Esophagus mucosa (tissue), 1 donor: ENCODE measurements at regions not wholly inside any gene's neighbourhood (a gene's known extent, or its start where the extent isn't known, plus 50 kb on each side); places are given as distances from the start of the nearest gene placed in this dataset.

Source experiments
- ATAC-seq: fragments of 200-7000 bp; cut with Tn5 transposase; one replicate; pipeline ENCODE4 v1.9.1; 2020
- donor health status: DM: yes; HTN: yes; CAD: no.

- no peak for ATAC-seq
These were observed 781.1 kb upstream of the ADGRL4 start for GRCh38 chr1:79787631-79788030.

DNA sequence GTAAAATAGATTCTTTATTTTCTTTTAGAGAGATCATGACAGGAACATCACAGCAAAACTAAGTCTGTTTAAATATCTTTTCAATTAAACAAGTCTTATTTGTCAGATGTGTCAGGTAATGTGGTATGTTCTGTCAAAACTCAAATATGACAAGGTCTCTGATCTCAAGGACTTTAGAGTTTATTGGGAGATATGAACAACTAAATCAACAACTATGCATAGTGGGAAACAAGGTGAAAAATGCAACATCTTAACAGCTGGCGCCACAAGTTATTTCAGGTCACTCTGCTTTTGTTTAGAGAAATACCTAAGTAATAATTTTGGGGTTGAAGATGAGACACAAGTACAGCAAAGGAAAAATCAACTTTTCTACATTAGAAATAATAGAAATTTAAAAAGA lies 779.4 kb upstream of the ADGRL4 start:
- ATAC-seq: no peak

DNA sequence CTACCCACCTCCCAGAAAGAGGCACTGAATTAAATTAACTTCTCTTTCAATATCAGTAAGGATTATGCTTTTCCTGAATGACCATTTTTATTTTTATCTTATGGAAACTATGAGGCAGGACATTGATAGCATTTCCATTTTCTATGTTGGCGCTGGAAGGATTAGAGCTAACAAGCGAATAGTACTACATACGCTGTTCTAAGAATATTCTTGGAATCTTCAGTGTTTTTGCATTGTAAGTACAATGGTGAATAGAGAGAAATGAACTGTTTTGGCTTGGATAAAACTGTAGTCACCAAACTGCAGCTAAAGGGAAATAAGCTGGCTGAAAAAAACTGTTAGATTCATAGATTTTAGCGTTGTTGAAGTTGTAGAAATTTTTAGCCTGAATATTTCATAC lies 779.0 kb upstream of the ADGRL4 start:
- no peak for ATAC-seq

GRCh38 chr1:79781261-79781660 lies 774.7 kb upstream of the ADGRL4 start:
- ATAC-seq: no peak

DNA sequence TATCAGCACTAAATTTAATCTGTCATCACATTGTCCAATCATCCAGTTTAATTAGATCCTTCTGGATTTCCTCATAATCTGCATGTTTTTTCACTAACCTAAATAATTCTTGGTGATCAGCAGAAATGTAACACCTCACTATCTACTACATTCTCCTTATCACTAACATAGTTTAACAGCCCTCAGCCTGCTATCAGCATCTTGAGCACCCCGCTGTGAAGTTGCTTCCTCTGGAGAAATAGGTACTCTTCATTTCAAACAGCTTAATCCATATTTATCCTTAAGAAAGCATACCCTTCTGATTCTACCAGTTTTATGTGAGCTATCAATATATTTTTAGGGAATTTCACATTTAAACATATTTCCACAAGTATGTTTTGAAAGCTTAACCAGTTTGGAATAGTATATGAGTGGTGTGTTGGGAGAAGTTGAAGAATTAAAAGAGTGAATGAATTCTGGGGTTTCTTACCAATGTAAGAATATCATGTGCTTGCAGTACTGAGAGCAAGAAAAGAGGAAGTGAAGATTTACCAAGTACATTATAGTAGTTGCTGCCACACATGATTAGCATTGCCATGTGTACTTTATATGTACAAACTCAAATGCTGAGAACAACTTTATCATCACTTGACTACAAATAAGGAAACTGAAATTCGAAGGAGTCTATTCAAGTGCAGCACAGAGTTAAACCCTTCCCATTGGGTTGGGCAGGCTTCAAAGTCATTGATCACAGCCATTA lies 771.1 kb upstream of the ADGRL4 start:
- ATAC-seq: peak; percentile 46

DNA sequence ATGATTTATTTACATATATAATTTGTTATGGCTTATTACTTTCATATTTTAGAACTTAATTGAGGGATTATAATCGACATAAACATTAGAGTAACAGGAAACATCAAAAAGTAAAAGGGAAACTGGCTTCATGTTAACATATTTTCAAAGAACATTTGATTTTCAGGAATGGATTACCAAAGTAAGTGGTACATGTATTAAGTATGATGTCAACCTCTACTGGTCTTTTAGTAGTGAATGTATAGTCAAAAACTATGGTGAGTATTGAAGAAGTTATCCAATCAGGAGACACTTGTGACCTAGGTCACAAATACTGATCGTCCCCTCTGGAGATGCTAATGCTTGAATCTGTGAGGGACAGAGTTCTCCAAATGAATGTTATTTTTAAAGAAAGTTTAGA lies 768.9 kb upstream of the ADGRL4 start:
- ATAC-seq: no peak

DNA sequence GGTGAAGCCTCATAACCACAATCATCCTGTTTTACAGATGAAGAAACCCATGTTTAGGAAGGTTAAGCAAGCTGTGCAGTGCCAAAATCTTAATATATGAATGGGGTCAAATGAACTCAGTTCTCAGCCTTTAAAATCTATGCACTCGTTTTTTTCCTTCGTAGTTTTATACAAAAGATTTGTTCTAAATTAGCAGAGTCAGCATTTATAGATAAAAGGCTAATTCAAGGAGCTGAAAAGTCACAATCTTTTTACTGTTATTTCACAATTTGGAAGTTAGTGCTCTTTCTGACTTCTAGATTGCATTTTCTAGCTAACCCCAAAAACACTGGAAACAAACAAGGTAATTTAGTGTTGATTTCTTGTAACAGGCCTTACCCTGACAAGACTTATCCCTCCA lies 766.9 kb upstream of the ADGRL4 start:
- no peak for ATAC-seq

DNA sequence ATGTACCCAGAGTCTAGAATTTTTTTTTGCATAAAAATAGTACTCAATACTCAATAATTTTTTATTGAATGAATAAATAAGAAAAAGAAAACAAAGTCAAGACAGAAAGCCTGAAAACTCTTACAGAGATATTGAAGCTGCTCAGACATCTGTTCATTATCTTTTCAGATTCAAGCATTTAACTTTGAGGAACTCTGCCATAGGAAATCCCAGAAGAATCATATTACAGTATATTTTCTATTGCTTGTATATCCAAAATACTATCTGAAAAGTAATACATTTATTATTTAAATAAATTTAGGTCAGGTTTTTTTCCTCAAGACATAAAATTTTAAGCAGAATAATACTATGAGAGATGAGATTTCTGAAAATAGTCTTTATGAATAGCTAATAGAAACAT lies 755.9 kb upstream of the ADGRL4 start:
- no peak for ATAC-seq

DNA sequence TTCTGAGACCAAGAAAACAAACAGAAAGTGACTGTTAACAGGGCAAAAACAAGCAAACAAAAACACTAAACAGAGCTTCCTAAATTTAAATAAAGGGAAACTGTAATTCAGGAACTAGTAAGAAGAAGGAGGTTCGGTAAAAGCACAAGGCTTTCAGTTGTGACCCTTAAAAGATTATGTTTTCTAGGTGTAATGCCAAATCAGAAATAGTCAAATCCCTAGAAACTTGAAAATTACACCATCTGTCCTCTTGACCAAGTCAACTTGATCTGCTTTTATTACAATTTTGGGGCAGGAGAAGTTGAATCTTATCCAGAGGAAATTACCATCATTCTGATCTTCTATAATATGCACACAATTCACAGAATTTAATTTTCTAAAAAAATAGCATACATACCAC lies 754.0 kb upstream of the ADGRL4 start:
- no peak for ATAC-seq

DNA sequence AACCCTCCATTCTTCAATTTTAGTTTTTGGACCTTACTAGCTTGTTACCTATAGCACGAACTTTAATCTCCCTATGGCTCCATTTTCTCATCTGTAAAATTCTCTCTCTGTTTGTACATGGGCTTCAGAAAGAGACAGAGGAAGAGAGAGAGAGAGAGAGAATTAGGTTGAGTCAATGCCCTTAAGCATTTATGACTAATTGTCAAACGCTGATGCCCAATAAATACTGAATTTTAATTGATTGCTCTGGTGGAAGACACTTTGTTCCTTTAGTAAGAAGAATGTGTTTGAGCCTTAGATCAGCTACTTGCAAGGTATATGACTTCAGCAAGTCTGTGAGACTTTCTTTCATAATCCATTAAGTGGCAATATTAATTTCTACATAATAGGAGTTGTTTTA lies 743.1 kb upstream of the ADGRL4 start:
- ATAC-seq: no peak

GRCh38 chr1:79745929-79746328 lies 739.4 kb upstream of the ADGRL4 start:
- ATAC-seq: no peak

DNA sequence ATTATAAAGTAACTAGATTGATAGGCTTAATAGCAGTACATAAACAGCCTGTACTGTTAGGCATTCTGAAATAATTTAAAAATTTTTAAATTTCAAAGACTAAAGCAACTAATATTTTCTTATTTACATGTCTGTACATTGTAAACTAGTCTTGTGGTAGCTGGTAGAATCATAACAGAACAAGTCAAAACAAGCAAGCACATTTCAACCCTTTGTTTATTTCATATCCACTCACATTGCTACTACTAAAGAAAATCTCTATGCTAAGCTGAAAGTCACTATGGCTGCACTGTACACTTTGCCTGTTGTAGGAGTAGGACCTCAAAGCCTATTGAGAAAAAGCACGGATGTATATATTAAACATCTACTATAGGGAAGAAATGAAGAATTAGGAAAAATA lies 738.2 kb upstream of the ADGRL4 start:
- no peak for ATAC-seq

- no peak for ATAC-seq
These were observed 735.3 kb upstream of the ADGRL4 start for GRCh38 chr1:79741720-79742421.

- no peak for ATAC-seq
These were observed 731.6 kb upstream of the ADGRL4 start for GRCh38 chr1:79738101-79738500.

DNA sequence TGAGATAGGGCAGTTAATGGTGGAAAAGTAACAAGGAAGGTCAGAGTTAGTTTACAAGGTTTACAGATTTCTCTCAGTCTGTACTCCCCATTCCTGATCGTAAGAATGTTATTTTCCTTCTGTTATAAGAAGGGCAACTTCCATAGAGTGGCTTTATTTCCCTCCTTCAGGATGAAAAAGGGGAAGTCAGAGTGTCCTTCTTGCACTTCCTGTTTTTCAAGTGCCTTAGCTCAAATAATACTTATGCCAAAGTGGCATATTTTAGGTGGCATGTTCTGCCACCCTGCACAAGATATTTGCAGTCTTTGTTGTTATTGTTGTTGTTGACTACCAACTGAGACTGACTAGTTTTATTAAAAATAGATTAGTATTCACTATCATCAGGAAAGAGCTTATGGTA lies 730.7 kb upstream of the ADGRL4 start:
- no peak for ATAC-seq

- ATAC-seq: no peak
These were observed 726.4 kb upstream of the ADGRL4 start for GRCh38 chr1:79732950-79733349.

DNA sequence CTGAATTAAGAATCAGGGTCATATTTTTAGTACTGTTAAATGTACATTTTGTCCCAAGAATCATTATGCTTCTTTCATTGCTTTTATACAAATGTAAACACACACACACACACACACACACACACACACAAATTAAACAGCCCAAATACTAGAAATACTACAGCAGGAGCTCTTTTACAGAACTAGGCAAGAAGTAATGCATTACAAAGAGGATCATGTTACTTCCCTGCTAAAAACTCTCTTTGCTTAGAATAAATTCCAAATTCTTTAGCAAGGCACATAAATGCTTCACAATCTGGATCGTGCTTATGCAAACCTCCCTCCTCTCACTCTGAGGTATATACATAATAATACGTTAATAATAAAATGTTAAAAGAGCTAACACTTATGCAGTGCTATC lies 720.4 kb upstream of the ADGRL4 start:
- no peak for ATAC-seq

DNA sequence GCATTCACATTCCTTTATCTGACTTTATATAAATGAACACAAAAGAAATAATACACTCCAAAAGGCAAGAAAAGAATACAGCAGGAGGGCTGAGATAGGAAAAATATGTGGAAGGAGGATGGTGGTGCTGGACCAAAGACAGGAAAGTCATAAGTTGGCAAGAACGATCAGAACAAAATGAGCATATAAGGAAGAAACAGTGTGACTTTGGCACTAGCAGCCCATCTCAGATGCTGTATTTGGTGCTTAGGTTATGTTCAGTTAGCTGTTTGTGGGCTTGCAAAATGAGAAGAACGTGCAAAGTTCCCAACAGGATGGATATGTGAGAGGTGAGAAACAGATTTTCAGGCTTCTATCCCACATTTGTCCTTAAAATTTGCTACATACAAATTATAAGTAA lies 719.8 kb upstream of the ADGRL4 start:
- no peak for ATAC-seq

- ATAC-seq: no peak
These were observed 709.9 kb upstream of the ADGRL4 start for GRCh38 chr1:79716447-79716846.

DNA sequence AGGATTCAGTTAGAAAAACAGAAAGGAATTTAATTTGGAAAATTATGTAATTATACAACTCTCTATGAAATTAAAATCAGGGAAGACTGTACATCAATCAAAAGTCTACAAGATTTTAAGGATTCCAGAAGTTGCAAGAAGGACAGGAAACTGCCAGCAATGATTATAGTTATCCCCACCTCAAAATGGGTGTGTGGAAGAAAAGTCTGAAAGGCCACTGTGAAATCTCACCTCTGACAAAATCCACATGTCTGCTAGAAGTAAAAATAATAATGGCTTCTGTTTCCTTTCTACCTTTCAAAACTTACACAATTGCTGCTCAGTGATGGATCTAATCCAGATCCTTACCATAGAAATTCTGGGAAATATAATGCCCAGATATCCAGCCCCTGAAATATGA lies 708.1 kb upstream of the ADGRL4 start:
- no peak for ATAC-seq

DNA sequence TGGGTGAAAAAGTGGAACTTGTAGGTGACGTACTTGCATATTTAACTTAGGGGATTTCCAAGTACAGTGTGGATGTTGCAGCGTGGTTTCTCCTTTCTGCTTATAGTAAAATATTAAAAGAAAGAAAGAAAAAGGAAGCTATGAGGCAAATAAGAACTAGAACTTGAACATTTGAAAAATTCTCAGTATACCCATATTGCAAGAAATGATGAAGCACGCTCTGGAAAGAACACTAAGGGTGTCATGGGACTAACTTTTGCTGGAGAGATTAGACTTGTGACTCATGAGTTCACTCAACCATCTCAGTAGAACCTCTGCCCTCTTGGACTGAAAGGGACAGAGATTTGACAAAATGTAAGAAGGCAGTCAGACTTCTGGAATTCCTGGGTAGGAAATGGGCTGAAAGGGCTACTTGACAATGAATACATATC lies 704.5 kb upstream of the ADGRL4 start:
- no peak for ATAC-seq

DNA sequence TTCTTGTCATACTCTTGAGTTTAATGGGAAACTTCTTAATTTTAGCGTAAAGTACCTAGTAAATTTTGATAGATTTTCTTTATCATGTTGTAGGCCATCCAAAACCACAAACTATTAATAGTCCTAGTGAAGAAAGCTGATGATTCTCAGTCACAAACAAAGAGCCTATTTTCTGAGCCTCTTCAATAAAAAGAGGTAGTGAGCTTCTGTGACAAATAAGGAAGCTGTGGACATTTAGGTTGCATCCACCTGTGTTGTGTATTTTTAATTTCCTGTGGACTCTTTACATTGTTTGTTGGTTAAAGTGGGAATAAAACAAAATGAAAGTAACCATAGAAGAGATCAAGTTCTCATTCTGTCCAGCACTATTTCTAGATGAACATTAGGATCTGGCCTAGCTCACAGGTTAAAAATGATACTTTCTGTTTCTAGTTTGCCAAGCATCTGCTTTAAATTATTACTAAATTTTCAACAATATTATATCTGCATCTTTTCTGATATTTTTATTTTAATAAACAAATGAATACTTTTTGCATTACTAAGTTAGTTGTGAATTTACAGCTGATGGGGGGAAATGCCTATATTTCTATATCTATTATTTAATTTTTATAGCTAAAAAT lies 702.2 kb upstream of the ADGRL4 start:
- ATAC-seq: no peak

DNA sequence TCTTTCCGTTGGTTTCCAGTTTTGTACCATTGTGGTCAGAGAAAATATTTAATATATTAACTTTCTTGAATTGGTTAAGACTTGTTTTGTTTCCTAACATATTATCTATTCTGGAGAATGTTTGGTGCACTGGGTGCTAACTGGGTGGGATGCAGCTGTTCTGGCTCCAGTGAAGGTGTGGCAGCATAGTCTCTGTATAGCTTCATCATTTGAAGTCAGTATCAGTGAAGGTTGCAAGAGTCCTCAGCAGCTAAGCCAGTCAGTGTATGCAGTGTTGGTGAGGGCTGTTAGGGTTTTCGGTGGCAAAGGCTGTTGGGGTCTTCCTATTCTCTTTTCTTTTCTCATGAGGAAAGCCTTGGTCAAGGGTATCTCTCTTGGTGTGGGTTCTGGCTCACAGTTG lies 698.7 kb upstream of the ADGRL4 start:
- no peak for ATAC-seq

GRCh38 chr1:79704067-79704466 lies 697.5 kb upstream of the ADGRL4 start:
- no peak for ATAC-seq
